H1 (cell line): ENCODE measurements at regions not wholly inside any gene's neighbourhood (a gene's known extent, or its start where the extent isn't known, plus 50 kb on each side); places are given as distances from the start of the nearest gene placed in this dataset.
A peak's percentile ranks its signal among the peaks of the same experiment; 100 is the strongest.

Experiments
- JUN ChIP-seq: IDR thresholded peaks from 2 replicates; pipeline ENCODE4 v1.6.1; 2011; ENCODE audit warnings: low read depth, mild to moderate bottlenecking, improper control_type of control experiment, low read length
- MAFK ChIP-seq: IDR thresholded peaks from 2 replicates; pipeline ENCODE4 v1.6.1; 2012; ENCODE audit warnings: low read depth, mild to moderate bottlenecking, improper control_type of control experiment, low read length
- SIRT6 ChIP-seq: IDR thresholded peaks from one replicate; pipeline ENCODE4 v1.7.1; 2012; ENCODE audit warnings: low read length, inconsistent platforms
- SIX5 ChIP-seq: IDR thresholded peaks from 2 replicates; pipeline ENCODE4 v1.6.1; 2011; ENCODE audit warnings: mild to moderate bottlenecking, low read depth, low read length
- TF ChIP-seq, protein P1 (sequence below): fragments of 300-600 bp; sonication (generic); IDR thresholded peaks from 2 replicates; pipeline ENCODE4 v1.7.1; 2012; ENCODE audit warnings: low read length, moderate library complexity, mild to moderate bottlenecking, inconsistent platforms; ENCODE audit not compliant: insufficient replicate concordance

DNA sequence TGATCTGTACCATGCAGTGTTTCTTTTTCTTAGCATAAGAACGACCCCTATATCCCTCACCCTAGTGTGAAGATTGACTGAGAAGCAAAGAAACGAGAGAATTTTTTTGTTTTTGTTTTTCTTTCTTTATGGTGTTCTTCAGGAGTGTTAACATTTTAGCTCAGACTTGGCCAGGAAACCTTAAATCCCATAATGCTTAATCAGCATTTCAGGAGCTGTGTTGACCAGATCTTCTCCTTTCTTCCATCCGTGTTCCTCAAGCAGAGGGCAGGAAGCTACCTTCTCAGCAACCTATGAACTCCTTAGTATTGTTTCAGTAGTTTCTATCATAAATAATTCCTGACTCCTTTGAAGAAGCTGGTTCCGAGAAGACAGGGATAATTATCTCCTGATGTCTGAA is 1501.5 kb downstream of the STIM2 start (continued):
- TF ChIP-seq, protein P1, sequence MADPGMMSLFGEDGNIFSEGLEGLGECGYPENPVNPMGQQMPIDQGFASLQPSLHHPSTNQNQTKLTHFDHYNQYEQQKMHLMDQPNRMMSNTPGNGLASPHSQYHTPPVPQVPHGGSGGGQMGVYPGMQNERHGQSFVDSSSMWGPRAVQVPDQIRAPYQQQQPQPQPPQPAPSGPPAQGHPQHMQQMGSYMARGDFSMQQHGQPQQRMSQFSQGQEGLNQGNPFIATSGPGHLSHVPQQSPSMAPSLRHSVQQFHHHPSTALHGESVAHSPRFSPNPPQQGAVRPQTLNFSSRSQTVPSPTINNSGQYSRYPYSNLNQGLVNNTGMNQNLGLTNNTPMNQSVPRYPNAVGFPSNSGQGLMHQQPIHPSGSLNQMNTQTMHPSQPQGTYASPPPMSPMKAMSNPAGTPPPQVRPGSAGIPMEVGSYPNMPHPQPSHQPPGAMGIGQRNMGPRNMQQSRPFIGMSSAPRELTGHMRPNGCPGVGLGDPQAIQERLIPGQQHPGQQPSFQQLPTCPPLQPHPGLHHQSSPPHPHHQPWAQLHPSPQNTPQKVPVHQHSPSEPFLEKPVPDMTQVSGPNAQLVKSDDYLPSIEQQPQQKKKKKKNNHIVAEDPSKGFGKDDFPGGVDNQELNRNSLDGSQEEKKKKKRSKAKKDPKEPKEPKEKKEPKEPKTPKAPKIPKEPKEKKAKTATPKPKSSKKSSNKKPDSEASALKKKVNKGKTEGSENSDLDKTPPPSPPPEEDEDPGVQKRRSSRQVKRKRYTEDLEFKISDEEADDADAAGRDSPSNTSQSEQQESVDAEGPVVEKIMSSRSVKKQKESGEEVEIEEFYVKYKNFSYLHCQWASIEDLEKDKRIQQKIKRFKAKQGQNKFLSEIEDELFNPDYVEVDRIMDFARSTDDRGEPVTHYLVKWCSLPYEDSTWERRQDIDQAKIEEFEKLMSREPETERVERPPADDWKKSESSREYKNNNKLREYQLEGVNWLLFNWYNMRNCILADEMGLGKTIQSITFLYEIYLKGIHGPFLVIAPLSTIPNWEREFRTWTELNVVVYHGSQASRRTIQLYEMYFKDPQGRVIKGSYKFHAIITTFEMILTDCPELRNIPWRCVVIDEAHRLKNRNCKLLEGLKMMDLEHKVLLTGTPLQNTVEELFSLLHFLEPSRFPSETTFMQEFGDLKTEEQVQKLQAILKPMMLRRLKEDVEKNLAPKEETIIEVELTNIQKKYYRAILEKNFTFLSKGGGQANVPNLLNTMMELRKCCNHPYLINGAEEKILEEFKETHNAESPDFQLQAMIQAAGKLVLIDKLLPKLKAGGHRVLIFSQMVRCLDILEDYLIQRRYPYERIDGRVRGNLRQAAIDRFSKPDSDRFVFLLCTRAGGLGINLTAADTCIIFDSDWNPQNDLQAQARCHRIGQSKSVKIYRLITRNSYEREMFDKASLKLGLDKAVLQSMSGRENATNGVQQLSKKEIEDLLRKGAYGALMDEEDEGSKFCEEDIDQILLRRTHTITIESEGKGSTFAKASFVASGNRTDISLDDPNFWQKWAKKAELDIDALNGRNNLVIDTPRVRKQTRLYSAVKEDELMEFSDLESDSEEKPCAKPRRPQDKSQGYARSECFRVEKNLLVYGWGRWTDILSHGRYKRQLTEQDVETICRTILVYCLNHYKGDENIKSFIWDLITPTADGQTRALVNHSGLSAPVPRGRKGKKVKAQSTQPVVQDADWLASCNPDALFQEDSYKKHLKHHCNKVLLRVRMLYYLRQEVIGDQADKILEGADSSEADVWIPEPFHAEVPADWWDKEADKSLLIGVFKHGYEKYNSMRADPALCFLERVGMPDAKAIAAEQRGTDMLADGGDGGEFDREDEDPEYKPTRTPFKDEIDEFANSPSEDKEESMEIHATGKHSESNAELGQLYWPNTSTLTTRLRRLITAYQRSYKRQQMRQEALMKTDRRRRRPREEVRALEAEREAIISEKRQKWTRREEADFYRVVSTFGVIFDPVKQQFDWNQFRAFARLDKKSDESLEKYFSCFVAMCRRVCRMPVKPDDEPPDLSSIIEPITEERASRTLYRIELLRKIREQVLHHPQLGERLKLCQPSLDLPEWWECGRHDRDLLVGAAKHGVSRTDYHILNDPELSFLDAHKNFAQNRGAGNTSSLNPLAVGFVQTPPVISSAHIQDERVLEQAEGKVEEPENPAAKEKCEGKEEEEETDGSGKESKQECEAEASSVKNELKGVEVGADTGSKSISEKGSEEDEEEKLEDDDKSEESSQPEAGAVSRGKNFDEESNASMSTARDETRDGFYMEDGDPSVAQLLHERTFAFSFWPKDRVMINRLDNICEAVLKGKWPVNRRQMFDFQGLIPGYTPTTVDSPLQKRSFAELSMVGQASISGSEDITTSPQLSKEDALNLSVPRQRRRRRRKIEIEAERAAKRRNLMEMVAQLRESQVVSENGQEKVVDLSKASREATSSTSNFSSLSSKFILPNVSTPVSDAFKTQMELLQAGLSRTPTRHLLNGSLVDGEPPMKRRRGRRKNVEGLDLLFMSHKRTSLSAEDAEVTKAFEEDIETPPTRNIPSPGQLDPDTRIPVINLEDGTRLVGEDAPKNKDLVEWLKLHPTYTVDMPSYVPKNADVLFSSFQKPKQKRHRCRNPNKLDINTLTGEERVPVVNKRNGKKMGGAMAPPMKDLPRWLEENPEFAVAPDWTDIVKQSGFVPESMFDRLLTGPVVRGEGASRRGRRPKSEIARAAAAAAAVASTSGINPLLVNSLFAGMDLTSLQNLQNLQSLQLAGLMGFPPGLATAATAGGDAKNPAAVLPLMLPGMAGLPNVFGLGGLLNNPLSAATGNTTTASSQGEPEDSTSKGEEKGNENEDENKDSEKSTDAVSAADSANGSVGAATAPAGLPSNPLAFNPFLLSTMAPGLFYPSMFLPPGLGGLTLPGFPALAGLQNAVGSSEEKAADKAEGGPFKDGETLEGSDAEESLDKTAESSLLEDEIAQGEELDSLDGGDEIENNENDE = no peak
- TF ChIP-seq JUN (no peak), SIX5 (no peak), MAFK (peak; percentile 65), SIRT6 (no peak)
